Astrocyte (in vitro differentiated cells and primary cell): ENCODE measurements at regions not wholly inside any gene's neighbourhood (a gene's known extent, or its start where the extent isn't known, plus 50 kb on each side); places are given as distances from the start of the nearest gene placed in this dataset.

Experiments
- CTCF ChIP-seq: IDR thresholded peaks from 2 replicates; pipeline ENCODE4 v1.5.1; 2011; ENCODE audit warnings: low read depth, mild to moderate bottlenecking, inconsistent platforms, low read length, moderate library complexity; ENCODE audit not compliant: insufficient read depth
- EZH2 ChIP-seq: IDR thresholded peaks from 2 replicates; pipeline ENCODE4 v1.6.1; 2012; ENCODE audit warnings: mild to moderate bottlenecking, low read length, inconsistent platforms; ENCODE audit not compliant: insufficient read depth

GRCh38 chr6:81683912-81684311, 68.6 kb downstream of the TENT5A start:
- TF ChIP-seq CTCF (no peak), EZH2 (no peak)
